ENCODE measurements at regions not wholly inside any gene's neighbourhood (a gene's known extent, or its start where the extent isn't known, plus 50 kb on each side); places are given as distances from the start of the nearest gene placed in this dataset.

- Mint-ChIP-seq H3K4me3 (no peak overlapping the region), H3K9me3 (peaks cover 0 to 9% of the 10 kb centered on the region in 2 donors), H3K27ac (no peak overlapping the region), H3K4me1 (no peaks in the 10 kb centered on the region), H3K27me3 (no peaks in the 10 kb centered on the region)
- DNase-seq = no peak
- ATAC-seq = no peak
Observed at GRCh38 chr6:74134327-74134726, 438.3 kb downstream of the CD109 start.

GRCh38 chr6:74133073-74133472 is 437.1 kb downstream of the CD109 start:
- ATAC-seq (no peak), DNase-seq (no peak)
- Mint-ChIP-seq H3K27me3 (no peaks in the 10 kb centered on the region), H3K4me3 (no peak overlapping the region), H3K4me1 (no peaks in the 10 kb centered on the region), H3K27ac (no peak overlapping the region), H3K9me3 (peaks cover 0 to 9% of the 10 kb centered on the region in 2 donors)

GRCh38 chr6:74130641-74131040 is 434.6 kb downstream of the CD109 start:
- H3K27me3 Mint-ChIP-seq = no peaks in the 10 kb centered on the region
- H3K9me3 Mint-ChIP-seq = peaks cover 0 to 9% of the 10 kb centered on the region in 2 donors
- no peak overlapping the region for H3K4me3 Mint-ChIP-seq
- DNase-seq = no peak
- no peak overlapping the region for H3K27ac Mint-ChIP-seq
- ATAC-seq = no peak
- no peaks in the 10 kb centered on the region for H3K4me1 Mint-ChIP-seq

- no peaks in the 10 kb centered on the region for H3K27me3 Mint-ChIP-seq
- H3K27ac Mint-ChIP-seq = no peak overlapping the region
- H3K4me3 Mint-ChIP-seq = no peak overlapping the region
- no peaks in the 10 kb centered on the region for H3K4me1 Mint-ChIP-seq
- no peak for DNase-seq
- peaks cover 0 to 4% of the 10 kb centered on the region in 2 donors for H3K9me3 Mint-ChIP-seq
- ATAC-seq = no peak
Observed at GRCh38 chr6:74128536-74128935, 432.5 kb downstream of the CD109 start.

- Mint-ChIP-seq H3K27ac (no peak overlapping the region), H3K4me3 (no peak overlapping the region), H3K27me3 (no peaks in the 10 kb centered on the region), H3K4me1 (no peaks in the 10 kb centered on the region), H3K9me3 (peaks cover 0 to 4% of the 10 kb centered on the region in 2 donors)
- ATAC-seq = no peak
- DNase-seq = no peak
Observed at GRCh38 chr6:74117113-74117512, 421.1 kb downstream of the CD109 start.

GRCh38 chr6:74115674-74116073 is 419.7 kb downstream of the CD109 start:
- H3K4me1 Mint-ChIP-seq = no peaks in the 10 kb centered on the region
- DNase-seq (no peak), ATAC-seq (no peak)
- no peaks in the 10 kb centered on the region for H3K27me3 Mint-ChIP-seq
- H3K4me3 Mint-ChIP-seq = no peak overlapping the region
- H3K27ac Mint-ChIP-seq = no peak overlapping the region
- peaks cover 0 to 4% of the 10 kb centered on the region in 2 donors for H3K9me3 Mint-ChIP-seq

GRCh38 chr6:74114428-74114827 is 418.4 kb downstream of the CD109 start:
- no peak overlapping the region for H3K4me3 Mint-ChIP-seq
- no peak for DNase-seq
- H3K4me1 Mint-ChIP-seq = no peaks in the 10 kb centered on the region
- no peak for ATAC-seq
- peaks cover 0 to 4% of the 10 kb centered on the region in 2 donors for H3K9me3 Mint-ChIP-seq
- no peaks in the 10 kb centered on the region for H3K27me3 Mint-ChIP-seq
- H3K27ac Mint-ChIP-seq = no peak overlapping the region

- DNase-seq = no peak
- Mint-ChIP-seq H3K27me3 (no peaks in the 10 kb centered on the region), H3K4me3 (no peak overlapping the region)
Observed at GRCh38 chr6:74113901-74114300, 417.9 kb downstream of the CD109 start.

GRCh38 chr6:74103417-74103816 is 407.4 kb downstream of the CD109 start:
- peaks cover 0 to 4% of the 10 kb centered on the region in 2 donors for H3K9me3 Mint-ChIP-seq
- no peak overlapping the region for H3K4me3 Mint-ChIP-seq

More at GRCh38 chr6:74113901-74114300, 417.9 kb downstream of the CD109 start:
- Mint-ChIP-seq H3K27ac (no peak overlapping the region), H3K4me1 (no peaks in the 10 kb centered on the region), H3K9me3 (peaks cover 0 to 4% of the 10 kb centered on the region in 2 donors)
- ATAC-seq = no peak

GRCh38 chr6:74100719-74101287 is 404.8 kb downstream of the CD109 start:
- ATAC-seq = no peak
- no peak for DNase-seq
- no peak overlapping the region for H3K4me3 Mint-ChIP-seq
- H3K27ac Mint-ChIP-seq = no peak overlapping the region
- H3K27me3 Mint-ChIP-seq = no peaks in the 10 kb centered on the region
- peaks cover 0 to 8% of the 10 kb centered on the region in 2 donors for H3K9me3 Mint-ChIP-seq
- no peaks in the 10 kb centered on the region for H3K4me1 Mint-ChIP-seq

More at GRCh38 chr6:74103417-74103816, 407.4 kb downstream of the CD109 start:
- no peaks in the 10 kb centered on the region for H3K4me1 Mint-ChIP-seq
- no peak overlapping the region for H3K27ac Mint-ChIP-seq
- ATAC-seq (no peak), DNase-seq (no peak)
- no peaks in the 10 kb centered on the region for H3K27me3 Mint-ChIP-seq

- H3K27me3 Mint-ChIP-seq = no peaks in the 10 kb centered on the region
- H3K4me3 Mint-ChIP-seq = no peak overlapping the region
Observed at GRCh38 chr6:74096329-74096728, 400.3 kb downstream of the CD109 start.

GRCh38 chr6:74093361-74093760 is 397.4 kb downstream of the CD109 start:
- H3K4me1 Mint-ChIP-seq = no peaks in the 10 kb centered on the region
- ATAC-seq (no peak), DNase-seq (no peak)
- no peak overlapping the region for H3K27ac Mint-ChIP-seq
- no peak overlapping the region for H3K4me3 Mint-ChIP-seq
- peaks cover 0 to 5% of the 10 kb centered on the region in 2 donors for H3K9me3 Mint-ChIP-seq
- no peaks in the 10 kb centered on the region for H3K27me3 Mint-ChIP-seq

More at GRCh38 chr6:74096329-74096728, 400.3 kb downstream of the CD109 start:
- H3K27ac Mint-ChIP-seq = no peak overlapping the region
- no peak for ATAC-seq
- peaks cover 0 to 5% of the 10 kb centered on the region in 2 donors for H3K9me3 Mint-ChIP-seq
- H3K4me1 Mint-ChIP-seq = no peaks in the 10 kb centered on the region
- DNase-seq = no peak

- DNase-seq (no peak), ATAC-seq (no peak)
- H3K27ac Mint-ChIP-seq = no peak overlapping the region
- no peaks in the 10 kb centered on the region for H3K27me3 Mint-ChIP-seq
- peaks cover 0 to 5% of the 10 kb centered on the region in 2 donors for H3K9me3 Mint-ChIP-seq
- no peak overlapping the region for H3K4me3 Mint-ChIP-seq
- H3K4me1 Mint-ChIP-seq = no peaks in the 10 kb centered on the region
Observed at GRCh38 chr6:74091794-74092157, 395.8 kb downstream of the CD109 start.

- H3K27me3 Mint-ChIP-seq = no peaks in the 10 kb centered on the region
- ATAC-seq (no peak), DNase-seq (no peak)
- H3K4me3 Mint-ChIP-seq = no peak overlapping the region
- no peaks in the 10 kb centered on the region for H3K4me1 Mint-ChIP-seq
- no peak overlapping the region for H3K27ac Mint-ChIP-seq
- peaks cover 0 to under 1% of the 10 kb centered on the region in 2 donors for H3K9me3 Mint-ChIP-seq
Observed at GRCh38 chr6:74091136-74091793, 395.3 kb downstream of the CD109 start.

GRCh38 chr6:74087899-74088298 is 391.9 kb downstream of the CD109 start:
- no peaks in the 10 kb centered on the region for H3K27me3 Mint-ChIP-seq
- H3K4me3 Mint-ChIP-seq = no peak overlapping the region
- H3K4me1 Mint-ChIP-seq = no peaks in the 10 kb centered on the region
- DNase-seq (no peak), ATAC-seq (no peak)
- peaks cover 0 to 4% of the 10 kb centered on the region in 2 donors for H3K9me3 Mint-ChIP-seq
- H3K27ac Mint-ChIP-seq = no peak overlapping the region

- Mint-ChIP-seq H3K4me1 (no peaks in the 10 kb centered on the region), H3K9me3 (peaks cover 0 to 4% of the 10 kb centered on the region in 2 donors), H3K27ac (no peak overlapping the region), H3K27me3 (no peaks in the 10 kb centered on the region), H3K4me3 (no peak overlapping the region)
- DNase-seq (no peak), ATAC-seq (no peak)
Observed at GRCh38 chr6:74075896-74076295, 379.9 kb downstream of the CD109 start.

Data from stimulated activated naive CD8-positive, alpha-beta T cell treated with anti-CD3 and anti-CD28 coated beads, Interleukin-15, amount 100 ng/mL, for 72 hours (primary cell).